ENCODE measurements at regions not wholly inside any gene's neighbourhood (a gene's known extent, or its start where the extent isn't known, plus 50 kb on each side); places are given as distances from the start of the nearest gene placed in this dataset.

DNA sequence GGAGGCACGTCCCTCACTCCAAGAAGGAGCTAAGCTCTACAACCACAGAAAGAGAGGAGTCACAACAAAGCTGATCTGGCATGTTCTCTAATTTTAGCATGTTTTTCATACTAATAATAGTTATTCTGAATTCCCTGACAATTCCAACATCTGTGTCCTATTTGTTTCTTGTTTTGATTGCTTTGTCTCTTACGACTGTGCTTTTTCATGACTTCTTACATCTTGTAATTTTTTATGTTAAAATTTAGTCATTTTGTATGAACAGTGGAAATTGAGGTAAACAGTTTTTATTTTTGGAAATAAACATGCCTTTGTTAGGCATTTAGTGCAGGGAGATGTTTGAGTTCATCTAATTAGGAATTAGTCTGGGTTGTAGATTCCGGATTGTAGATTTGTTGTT is 668.1 kb upstream of the EDIL3 start:
- TF ChIP-seq POLR2AphosphoS5 (IDR thresholded peaks at IDR 0.05) (no peak), EP300 (IDR thresholded peaks at IDR 0.05) (no peak)
